COLO829 (cell line): ENCODE measurements at regions not wholly inside any gene's neighbourhood (a gene's known extent, or its start where the extent isn't known, plus 50 kb on each side); places are given as distances from the start of the nearest gene placed in this dataset.

Experiments
- DNase-seq: peaks from one replicate; pipeline ENCODE4 v3.0.0; 2012; ENCODE audit warnings: low spot score

DNA sequence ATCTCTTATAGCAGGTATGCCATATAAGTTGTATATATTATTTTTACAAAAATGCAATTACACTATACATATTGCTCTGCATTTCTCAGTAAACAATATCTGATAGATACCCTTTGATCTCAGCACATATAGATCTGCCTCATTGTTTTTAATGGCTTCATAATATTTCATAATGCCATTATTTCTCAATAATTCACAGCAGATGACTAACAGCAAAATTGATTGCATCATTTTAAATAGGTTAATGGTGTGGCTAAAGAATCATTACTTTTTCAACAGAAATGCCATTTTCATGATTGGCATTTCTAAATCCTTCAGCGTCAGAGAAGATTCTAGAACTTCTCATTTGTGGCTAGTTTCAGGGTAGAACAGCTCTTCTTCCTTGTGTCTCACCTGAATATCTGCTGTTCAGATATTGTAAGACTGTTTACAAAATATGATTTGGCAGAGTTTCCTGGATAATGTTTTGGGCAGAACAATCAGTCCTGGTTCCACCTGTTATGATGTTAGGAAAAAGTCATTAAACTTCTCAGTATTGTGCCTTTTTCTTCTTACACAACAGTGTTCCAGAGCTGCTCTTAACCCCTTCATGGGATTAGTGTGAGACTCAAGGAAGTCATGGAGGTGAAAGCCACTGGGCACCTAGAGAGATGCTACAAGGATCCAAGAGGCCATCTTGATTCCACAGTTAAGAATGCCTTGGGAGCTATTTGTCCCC, 397.6 kb upstream of the THBS1 start:
- DNase-seq, result no peak

- no peak for DNase-seq
Measured at GRCh38 chr15:39184701-39185390, 396.0 kb upstream of the THBS1 start.

- DNase-seq, result no peak
Measured at GRCh38 chr15:39188314-39188713, 392.6 kb upstream of the THBS1 start.

- DNase-seq, result no peak
Measured at GRCh38 chr15:39188930-39189329, 391.9 kb upstream of the THBS1 start.

- no peak for DNase-seq
Measured at GRCh38 chr15:39191871-39192291, 389.0 kb upstream of the THBS1 start.

GRCh38 chr15:39192351-39192750, 388.5 kb upstream of the THBS1 start:
- no peak for DNase-seq

DNA sequence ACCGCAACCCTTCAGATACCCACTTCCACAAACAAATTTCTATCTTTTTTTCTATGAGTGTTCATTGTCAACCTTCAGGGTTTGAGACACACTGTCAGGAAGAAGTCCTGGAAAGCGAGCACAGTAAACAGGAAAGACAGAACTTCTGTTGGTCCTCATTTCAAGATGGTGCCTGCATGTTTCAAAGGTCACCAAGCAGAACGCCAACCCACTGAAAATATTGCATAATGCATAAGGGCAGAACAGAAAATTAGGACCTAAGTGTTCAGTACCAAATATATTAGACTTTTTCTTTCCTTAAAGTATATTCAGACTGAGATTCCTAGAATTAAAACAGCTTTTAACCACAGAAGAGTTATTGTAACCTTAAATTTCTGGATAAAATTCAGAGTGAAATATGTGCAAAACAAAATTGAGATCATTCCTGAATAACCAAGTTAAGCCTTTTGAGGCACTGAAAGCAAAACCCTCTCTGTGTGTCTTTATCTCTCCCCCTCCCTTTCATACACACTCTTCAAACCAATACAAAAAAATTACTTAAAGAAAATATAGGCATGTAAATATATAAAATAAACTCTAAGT, 387.8 kb upstream of the THBS1 start:
- DNase-seq, result no peak

- DNase-seq, result no peak
Measured at GRCh38 chr15:39193611-39194010, 387.3 kb upstream of the THBS1 start.

- DNase-seq, result no peak
Measured at GRCh38 chr15:39194106-39194830, 386.6 kb upstream of the THBS1 start.

- DNase-seq, result peak; percentile 58
Measured at GRCh38 chr15:39195961-39196486, 384.9 kb upstream of the THBS1 start.

DNA sequence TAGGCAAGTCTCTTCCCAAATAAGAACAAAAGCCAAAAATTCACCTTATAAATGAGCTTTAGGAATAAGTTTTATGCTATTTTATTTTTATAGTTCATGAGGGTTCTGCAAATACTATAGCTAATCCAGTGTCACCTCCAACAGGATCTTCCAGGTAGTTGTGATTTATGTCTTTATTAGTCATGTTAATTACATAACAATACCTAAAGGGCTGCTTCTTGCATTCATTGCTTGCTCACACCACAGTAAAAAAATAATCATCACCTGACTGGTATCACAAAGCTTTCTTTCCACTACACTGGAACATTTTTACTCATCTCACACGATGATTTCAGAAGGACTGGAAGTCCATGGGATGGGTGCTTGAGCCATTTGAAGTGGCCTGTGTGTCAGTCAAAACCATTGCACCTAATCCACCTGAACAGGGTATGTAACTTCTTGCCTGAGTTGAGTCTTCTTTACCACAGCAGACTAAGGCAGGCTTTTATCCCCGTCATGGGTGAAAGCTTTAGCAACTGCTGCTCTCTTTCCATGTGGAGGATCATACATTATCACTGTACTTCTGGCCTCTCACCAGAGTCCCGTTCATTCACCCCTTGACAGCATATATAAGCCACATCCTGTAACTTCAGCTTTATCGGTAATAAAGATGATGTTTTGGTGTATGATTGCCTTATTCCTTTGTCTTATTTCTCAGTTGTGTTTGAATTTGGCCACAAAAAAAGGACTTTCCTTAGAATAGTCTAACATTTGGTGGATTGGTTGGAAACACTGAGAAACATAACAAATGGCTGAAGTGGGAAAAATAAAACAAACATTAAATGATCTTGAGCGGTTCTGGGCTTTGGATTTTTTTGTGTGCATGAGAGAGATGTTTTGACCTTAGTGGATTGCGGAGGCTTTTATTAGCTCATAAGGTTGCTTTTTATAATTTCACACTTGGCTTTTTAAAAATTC, 382.6 kb upstream of the THBS1 start:
- no peak for DNase-seq

DNA sequence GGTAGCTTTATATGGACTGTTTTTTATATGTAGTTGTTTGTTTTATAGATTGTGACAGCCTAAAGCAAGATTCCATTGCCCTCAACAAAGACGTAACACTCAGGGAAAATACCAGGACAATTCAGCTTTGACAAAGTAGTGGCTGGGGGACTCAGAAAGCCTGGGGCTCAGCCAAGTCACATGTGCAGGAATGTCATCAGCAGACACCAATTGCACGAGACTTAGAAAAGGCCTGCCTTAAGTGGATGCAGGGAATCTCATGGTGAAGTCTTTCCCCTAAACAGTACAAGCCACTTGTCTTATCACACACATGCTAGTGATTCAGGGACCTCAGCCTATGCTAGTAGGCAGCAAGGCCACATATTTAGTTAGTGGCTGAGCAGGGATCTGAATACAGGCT, 381.8 kb upstream of the THBS1 start:
- DNase-seq, result peak; percentile 25

DNA sequence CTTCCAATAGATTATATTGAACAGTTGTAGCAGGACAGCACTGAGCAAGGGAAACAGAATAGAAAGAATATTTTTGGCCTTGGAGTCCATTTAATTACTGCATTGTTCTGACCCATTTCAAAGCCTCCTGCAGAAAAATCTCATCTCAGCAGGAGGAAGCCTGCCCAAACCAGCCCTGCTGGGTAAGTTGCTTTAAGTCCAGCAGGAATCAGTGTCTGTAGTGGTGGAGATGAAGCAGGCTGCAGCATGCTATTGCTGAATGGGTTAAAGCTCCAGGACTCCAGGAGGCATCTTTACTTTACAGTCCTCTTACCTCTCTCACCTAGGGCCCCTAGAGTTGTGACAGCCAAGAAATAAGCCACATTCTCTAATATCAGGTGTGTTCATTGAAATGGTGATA, 380.3 kb upstream of the THBS1 start:
- DNase-seq, result no peak

- no peak for DNase-seq
Measured at GRCh38 chr15:39202641-39203040, 378.2 kb upstream of the THBS1 start.

DNA sequence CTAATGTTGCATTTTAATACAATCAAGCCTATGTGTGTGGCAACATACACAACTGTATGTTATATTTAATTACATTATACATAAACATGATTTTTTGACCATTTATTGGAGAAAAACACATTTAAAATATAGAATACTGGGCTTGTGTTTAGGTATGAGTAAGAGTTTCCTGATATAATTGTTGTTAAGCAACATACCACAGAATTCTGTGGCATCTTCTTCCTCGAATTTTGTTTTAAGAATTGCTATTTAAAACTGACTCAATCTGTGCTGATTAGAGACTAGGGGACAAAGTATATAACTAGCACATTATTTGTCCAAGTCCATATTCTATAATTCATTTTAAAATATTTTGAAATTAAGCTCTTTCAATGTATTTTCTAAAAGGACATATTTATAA, 376.8 kb upstream of the THBS1 start:
- DNase-seq, result no peak

- no peak for DNase-seq
Measured at GRCh38 chr15:39205081-39205480, 375.8 kb upstream of the THBS1 start.

DNA sequence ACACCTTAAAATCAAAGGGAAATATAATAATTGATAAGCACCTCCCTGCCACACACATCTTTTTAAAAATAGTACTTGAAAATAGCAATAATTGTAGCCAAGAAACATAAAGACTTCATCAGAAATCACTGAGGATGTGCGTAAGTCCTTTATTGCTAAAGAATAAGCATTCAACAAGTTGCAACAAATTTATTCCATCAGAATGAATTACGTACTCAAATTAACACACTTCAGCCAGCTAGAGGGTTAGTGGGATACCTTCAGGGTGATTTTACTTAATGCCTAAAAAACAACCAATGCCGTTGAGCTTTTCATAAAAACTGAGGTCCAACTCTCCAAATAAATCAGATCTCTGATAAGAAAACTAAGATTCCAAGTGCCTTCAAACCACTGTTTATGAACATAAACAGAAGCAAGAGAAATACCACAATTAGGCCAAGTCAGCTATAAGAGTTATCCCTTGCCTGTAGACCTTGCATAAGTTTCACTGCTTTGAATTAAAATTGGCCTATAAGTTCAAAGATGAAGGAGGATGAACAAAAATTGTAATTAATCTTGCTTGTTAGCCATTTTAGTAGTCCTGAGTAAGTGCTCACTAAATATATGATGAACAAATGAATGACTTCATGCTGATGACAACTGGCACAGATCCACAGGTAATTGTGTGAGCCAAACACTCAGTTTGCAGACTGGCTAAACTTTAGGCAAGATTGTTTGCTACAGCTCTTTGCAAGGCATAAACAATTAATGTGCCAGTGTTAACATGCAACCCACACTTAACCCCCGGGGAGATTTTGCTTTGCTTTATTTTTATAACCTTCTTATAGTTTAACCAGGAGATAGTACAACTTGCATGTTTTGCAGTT, 375.1 kb upstream of the THBS1 start:
- no peak for DNase-seq

GRCh38 chr15:39207532-39208115, 373.3 kb upstream of the THBS1 start:
- no peak for DNase-seq

GRCh38 chr15:39208187-39208586, 372.7 kb upstream of the THBS1 start:
- DNase-seq, result no peak
